HepG2 (cell line): ENCODE measurements at regions not wholly inside any gene's neighbourhood (a gene's known extent, or its start where the extent isn't known, plus 50 kb on each side); places are given as distances from the start of the nearest gene placed in this dataset.

Source experiments
- ATAC-seq: fragments of 200-7000 bp; cut with Tn5 transposase; 3 replicates; pipeline ENCODE4 v1.9.1; 2020; ENCODE audit warnings: mild to moderate bottlenecking, moderate library complexity
- BruUV-seq: library from RNA; stranded (reverse); fragments of 400-500 nt; replicated peaks from 2 replicates; lab custom pipeline; 2021; lab: Mats Ljungman, UMichigan
- CTCF ChIA-PET: fragments of 300-600 bp; formaldehyde crosslinking; extraction: SDS; loops from one replicate; lab custom pipeline; 2021; ENCODE audit warnings: low total read pairs, inconsistent platforms, low intra/inter-chr PET ratio; lab: Yijun Ruan, JAX
- POLR2A ChIA-PET: fragments of 350-600 bp; sonication (Branson Sonifier 250); formaldehyde crosslinking; loops from one replicate; lab custom pipeline; 2020; ENCODE audit warnings: antibody characterized with exemption, inconsistent platforms; lab: Yijun Ruan, JAX
- DNase-seq: peaks from one replicate; pipeline ENCODE4 v3.0.0-alpha.2; 2015; ENCODE audit warnings: low spot score
- FAIRE-seq: peaks from 3 replicates; lab custom pipeline; 2011; peaks lifted over from hg19 to GRCh38; lab: Jason Lieb, UNC
- H2AFZ ChIP-seq: one replicate; pipeline ENCODE4 v1.6.1; 2011; ENCODE audit warnings: low read length, inconsistent platforms
- H3K27ac ChIP-seq: fragments of 300-600 bp; 3 replicates; pipeline ENCODE4 v1.8.0; 2011; ENCODE audit warnings: mixed run types, mild to moderate bottlenecking, mixed read lengths, low read length, inconsistent platforms; ENCODE audit not compliant: insufficient read depth; ENCODE audit errors: extremely low read length
- H3K27me3 ChIP-seq, 2 experiments: fragments of 200-600 bp in 1 of 2; 2 replicates in 1 of 2; 3 replicates in 1 of 2; pipeline versions ENCODE4 v1.6.0 to v1.8.0; 2011; ENCODE audit warnings: low read length in 2 of 2, mild to moderate bottlenecking in 2 of 2, moderate library complexity in 2 of 2, inconsistent platforms in 1 of 2; ENCODE audit not compliant: insufficient read depth in 2 of 2, control insufficient read depth in 1 of 2
- H3K36me3 ChIP-seq, 2 experiments: fragments of 200-600 bp in 1 of 2; replicated peaks in 1 of 2; 2 replicates in 1 of 2; 3 replicates in 1 of 2; pipeline versions ENCODE4 v1.5.1 to v1.8.0; 2011; ENCODE audit warnings: low read length in 2 of 2, inconsistent platforms in 1 of 2; ENCODE audit not compliant: insufficient read depth in 2 of 2, control insufficient read depth in 1 of 2
- H3K4me1 ChIP-seq: 2 replicates; pipeline ENCODE4 v1.5.1; 2012; ENCODE audit warnings: low read length, inconsistent platforms; ENCODE audit not compliant: insufficient read depth
- H3K4me2 ChIP-seq: 2 replicates; pipeline ENCODE4 v1.6.0; 2011; ENCODE audit warnings: low read depth, low read length, inconsistent platforms
- H3K4me3 ChIP-seq, 3 experiments: fragments of 200-600 bp in 1 of 3; sonication (generic), shearing (Covaris generic) in 1 of 3; replicated peaks in 1 of 3; 2 replicates each; pipeline ENCODE4 v1.5.1; 2011 to 2016; ENCODE audit warnings: low read length in 3 of 3, inconsistent platforms in 2 of 3, low read depth in 2 of 3, mild to moderate bottlenecking in 2 of 3, control low read depth in 1 of 3, mixed read lengths in 1 of 3; ENCODE audit not compliant: insufficient read depth in 1 of 3
- H3K79me2 ChIP-seq: one replicate; pipeline ENCODE4 v1.6.1; 2011; ENCODE audit warnings: low read length, inconsistent platforms; ENCODE audit not compliant: insufficient read depth
- H3K9ac ChIP-seq: 2 replicates; pipeline ENCODE4 v1.6.0; 2011; ENCODE audit warnings: mild to moderate bottlenecking, low read depth, low read length, inconsistent platforms; ENCODE audit not compliant: insufficient read depth
- H3K9me3 ChIP-seq: 2 replicates; pipeline ENCODE4 v1.5.1; 2012; ENCODE audit warnings: mild to moderate bottlenecking, low read length
- H4K20me1 ChIP-seq: 2 replicates; pipeline ENCODE4 v1.6.0; 2011; ENCODE audit warnings: inconsistent platforms, mild to moderate bottlenecking, low read length, moderate library complexity; ENCODE audit not compliant: insufficient read depth
- GPBP1L1 ChIP-seq: sonication (generic); formaldehyde crosslinking; IDR thresholded peaks from 2 replicates; pipeline ENCODE4 v1.5.0; 2020; ENCODE audit warnings: mild to moderate bottlenecking, missing genetic modification reagents
- GTF3A ChIP-seq: sonication (generic); formaldehyde crosslinking; conservative IDR thresholded peaks from 2 replicates; pipeline ENCODE4 v1.4.0; 2020; ENCODE audit warnings: mild to moderate bottlenecking, missing genetic modification reagents
- HES4 ChIP-seq: sonication (generic); formaldehyde crosslinking; IDR thresholded peaks from 2 replicates; pipeline ENCODE4 v1.9.0; 2021; ENCODE audit warnings: mild to moderate bottlenecking, missing genetic modification reagents, borderline replicate concordance
- IRF2 ChIP-seq: IDR thresholded peaks from 2 replicates; pipeline ENCODE4 v1.6.1; 2018; ENCODE audit warnings: missing genetic modification reagents, missing compliant biosample characterization
- MAX ChIP-seq: IDR thresholded peaks from 2 replicates; pipeline ENCODE4 v1.6.1; 2012; ENCODE audit warnings: inconsistent platforms
- NFE2L2 ChIP-seq: fragments of 150-350 bp; IDR thresholded peaks from 2 replicates; pipeline ENCODE4 v1.6.1; 2014; ENCODE audit warnings: low read length
- RBM39 ChIP-seq: fragments of 200-400 bp; formaldehyde crosslinking; IDR thresholded peaks from one replicate; pipeline ENCODE4 v1.6.1; 2018; ENCODE audit warnings: antibody characterized with exemption, mild to moderate bottlenecking, low read depth, low read length; ENCODE audit not compliant: poor library complexity, severe bottlenecking
- RFX1 ChIP-seq: fragments of 450-650 bp; IDR thresholded peaks from 2 replicates; pipeline ENCODE4 v1.6.1; 2017
- SRSF9 ChIP-seq: fragments of 200-400 bp; formaldehyde crosslinking; IDR thresholded peaks from 2 replicates; pipeline ENCODE4 v1.6.1; 2018; ENCODE audit warnings: borderline replicate concordance, mild to moderate bottlenecking, low read depth, low read length; ENCODE audit not compliant: insufficient read depth, poor library complexity, severe bottlenecking
- ZNF34 ChIP-seq: sonication (generic); formaldehyde crosslinking; IDR thresholded peaks from 2 replicates; pipeline ENCODE4 v1.4.0; 2020; ENCODE audit warnings: mild to moderate bottlenecking, missing genetic modification reagents, borderline replicate concordance
- ZNF441 ChIP-seq: sonication (generic); formaldehyde crosslinking; IDR thresholded peaks from 2 replicates; pipeline ENCODE4 v1.7.0; 2021; ENCODE audit warnings: missing genetic modification reagents, borderline replicate concordance
- ZNF543 ChIP-seq: sonication (generic); formaldehyde crosslinking; IDR thresholded peaks from 2 replicates; pipeline ENCODE4 v1.4.0; 2020; ENCODE audit warnings: mild to moderate bottlenecking, missing genetic modification reagents
- WGBS: methylation state at CpG from one replicate; pipeline ENCODE4 v1.1.6; 2017; ENCODE audit warnings: low lambda C conversion rate; 5-methylcytosine and 5-hydroxymethylcytosine counted together
- in situ Hi-C: cut with HindIII; loops from 2 replicates; pipeline ENCODE4 v1.10.0; 2017; ENCODE audit warnings: low pct_unique_long_range_greater_than_20kb; ENCODE audit not compliant: extremely low pct_ligation_motif_present
- intact Hi-C: fragments of 100-400 bp; cut with micrococcal nuclease; formaldehyde crosslinking; loops from one replicate; pipeline ENCODE4 v1.10.0; 2022; ENCODE audit not compliant: unreplicated experiment
- TF ChIP-seq, protein P1 (sequence below): sonication (generic); formaldehyde crosslinking; IDR thresholded peaks from 2 replicates; pipeline ENCODE4 v1.4.0; 2020; ENCODE audit warnings: mild to moderate bottlenecking, missing genetic modification reagents

DNA sequence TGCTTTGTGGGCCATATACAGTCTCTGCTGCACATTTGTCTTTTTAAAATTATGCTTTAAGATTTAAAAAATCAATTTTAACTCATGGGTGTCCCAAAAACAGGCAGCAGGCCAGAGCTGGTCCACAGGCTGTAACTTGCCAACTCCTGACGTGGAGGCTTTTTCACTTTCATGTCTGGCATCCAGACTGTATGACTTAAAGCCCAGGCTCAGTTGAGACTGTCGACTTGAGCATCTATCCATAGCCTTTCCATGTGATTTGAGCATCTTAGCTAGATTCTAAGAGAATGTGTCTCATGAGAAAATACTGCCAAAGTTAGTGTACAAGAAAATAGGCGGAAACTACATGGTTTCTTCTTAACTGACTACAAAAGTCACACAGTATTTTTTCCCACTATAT is 559.0 kb upstream of the TUSC1 start:
- TF ChIP-seq ZNF441 (CRISPR knock-in tag) (no peak), RFX1 (no peak), IRF2 (CRISPR knock-in tag) (no peak), GTF3A (no peak), GPBP1L1 (CRISPR knock-in tag) (no peak), ZNF34 (CRISPR knock-in tag) (no peak), SRSF9 (no peak), ZNF543 (no peak), NFE2L2 (no peak)
- TF ChIP-seq, all 625 proteins: peak for 0
- Histone ChIP-seq H3K79me2 (no peaks in the 10 kb centered on the region), H3K4me2 (no peak overlapping the region), H3K4me1 (no peaks in the 10 kb centered on the region), H2AFZ (no peak overlapping the region), H3K27ac (no peak overlapping the region), H3K27me3 (no peaks in the 10 kb centered on the region), H3K9ac (no peak overlapping the region), H3K36me3 (no peaks in the 10 kb centered on the region), H4K20me1 (no peaks in the 10 kb centered on the region), H3K9me3 (peaks cover 3% of the 10 kb centered on the region; the same call in 1 of the 2 replicates), H3K4me3 (no peak overlapping the region)
- no peak for ATAC-seq
- intact Hi-C loops (no loop called here), in situ Hi-C loops (no loop called here)
- no TSS peak for BruUV-seq
- ChIA-PET POLR2A (no interaction called here), CTCF (no interaction called here)
- WGBS, result 1% methylated on average over 3 of the region's 3 CpGs
- no peak for FAIRE-seq
- no peak for DNase-seq

DNA sequence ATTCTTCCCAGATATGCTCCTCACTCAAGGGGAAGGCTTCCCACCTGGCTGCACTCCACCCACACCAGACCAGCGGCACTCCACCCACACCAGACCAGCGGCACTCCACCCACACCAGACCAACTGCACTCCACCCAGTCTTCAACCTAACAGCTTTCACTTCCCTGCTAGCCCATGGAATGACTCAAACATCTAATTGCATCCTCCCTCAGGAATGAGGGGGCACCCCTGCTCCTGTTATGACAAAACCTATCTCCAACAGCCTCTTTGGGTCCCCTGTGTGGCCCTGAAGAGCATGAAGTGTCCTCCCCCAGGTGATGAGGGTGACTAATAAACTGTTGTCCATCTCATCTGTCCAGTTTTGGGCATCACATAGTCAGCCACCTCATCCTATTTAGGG is 556.6 kb upstream of the TUSC1 start:
- WGBS, result 0% methylated on average over 2 of the region's 2 CpGs
- POLR2A ChIA-PET, result no interaction called here
- H3K4me1 ChIP-seq, result no peaks in the 10 kb centered on the region

More for the DNA sequence above, 556.6 kb upstream of the TUSC1 start:
- no peaks in the 10 kb centered on the region for H3K27me3 ChIP-seq
- in situ Hi-C loops (no loop called here), intact Hi-C loops (no loop called here)
- DNase-seq (no peak), FAIRE-seq (no peak), ATAC-seq (no peak)
- no peak overlapping the region for H3K4me2 ChIP-seq
- peaks cover 3% of the 10 kb centered on the region; the same call in 1 of the 2 replicates for H3K9me3 ChIP-seq
- CTCF ChIA-PET, result no interaction called here
- no peak overlapping the region for H3K27ac ChIP-seq
- no peaks in the 10 kb centered on the region for H4K20me1 ChIP-seq
- TF ChIP-seq MAX (no peak), RBM39 (no peak), NFE2L2 (no peak), HES4 (CRISPR knock-in tag) (no peak)
- TF ChIP-seq, protein P1, sequence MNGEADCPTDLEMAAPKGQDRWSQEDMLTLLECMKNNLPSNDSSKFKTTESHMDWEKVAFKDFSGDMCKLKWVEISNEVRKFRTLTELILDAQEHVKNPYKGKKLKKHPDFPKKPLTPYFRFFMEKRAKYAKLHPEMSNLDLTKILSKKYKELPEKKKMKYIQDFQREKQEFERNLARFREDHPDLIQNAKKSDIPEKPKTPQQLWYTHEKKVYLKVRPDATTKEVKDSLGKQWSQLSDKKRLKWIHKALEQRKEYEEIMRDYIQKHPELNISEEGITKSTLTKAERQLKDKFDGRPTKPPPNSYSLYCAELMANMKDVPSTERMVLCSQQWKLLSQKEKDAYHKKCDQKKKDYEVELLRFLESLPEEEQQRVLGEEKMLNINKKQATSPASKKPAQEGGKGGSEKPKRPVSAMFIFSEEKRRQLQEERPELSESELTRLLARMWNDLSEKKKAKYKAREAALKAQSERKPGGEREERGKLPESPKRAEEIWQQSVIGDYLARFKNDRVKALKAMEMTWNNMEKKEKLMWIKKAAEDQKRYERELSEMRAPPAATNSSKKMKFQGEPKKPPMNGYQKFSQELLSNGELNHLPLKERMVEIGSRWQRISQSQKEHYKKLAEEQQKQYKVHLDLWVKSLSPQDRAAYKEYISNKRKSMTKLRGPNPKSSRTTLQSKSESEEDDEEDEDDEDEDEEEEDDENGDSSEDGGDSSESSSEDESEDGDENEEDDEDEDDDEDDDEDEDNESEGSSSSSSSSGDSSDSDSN, result no peak
- no peak overlapping the region for H3K4me3 ChIP-seq
- BruUV-seq, result no TSS peak
- H3K79me2 ChIP-seq, result no peaks in the 10 kb centered on the region
- no peak overlapping the region for H2AFZ ChIP-seq
- no peaks in the 10 kb centered on the region for H3K36me3 ChIP-seq
- no peak overlapping the region for H3K9ac ChIP-seq
